A549 (cell line): ENCODE measurements at regions not wholly inside any gene's neighbourhood (a gene's known extent, or its start where the extent isn't known, plus 50 kb on each side); places are given as distances from the start of the nearest gene placed in this dataset.

Experiments
- ATAC-seq, 2 experiments: fragments of 200-7000 bp in 1 of 2; fragments of >200 bp in 1 of 2; cut with Nextera tagmentation in 1 of 2; cut with Tn5 transposase in 1 of 2; 3 replicates each; pipeline versions ENCODE4 v1.8.0 to v1.9.1; 2018 to 2020; ENCODE audit warnings: mild to moderate bottlenecking in 1 of 2, moderate library complexity in 1 of 2
- CTCF ChIA-PET: fragments of 300-600 bp; sonication (Branson Sonifier 250); formaldehyde crosslinking; extraction: SDS; loops from one replicate; lab custom pipeline; 2021; ENCODE audit warnings: antibody characterized with exemption, inconsistent platforms; lab: Yijun Ruan, JAX
- POLR2A ChIA-PET: fragments of 350-600 bp; formaldehyde crosslinking; extraction: SDS; loops from one replicate; lab custom pipeline; 2021; ENCODE audit warnings: antibody characterized with exemption, inconsistent platforms; lab: Yijun Ruan, JAX
- DNase-seq, 2 experiments: peaks; one replicate each; pipeline versions ENCODE4 v3.0.0 to v3.0.0-alpha.2; 2011 to 2016; ENCODE audit warnings: low read depth in 1 of 2, low spot score in 1 of 2
- FAIRE-seq: peaks from 2 replicates; lab custom pipeline; 2011; peaks lifted over from hg19 to GRCh38; lab: Jason Lieb, UNC
- H3K27ac ChIP-seq, 2 experiments: fragments of >200 bp; sonication (Bioruptor Twin); formaldehyde crosslinking; 3 replicates each; pipeline ENCODE4 v1.5.1; 2016 to 2017
- H3K4me1 ChIP-seq: fragments of >200 bp; sonication (Bioruptor Twin); formaldehyde crosslinking; 3 replicates; pipeline ENCODE4 v1.6.1; 2016
- H3K4me2 ChIP-seq: fragments of >200 bp; sonication (Bioruptor Twin); formaldehyde crosslinking; 3 replicates; pipeline ENCODE4 v1.6.1; 2016
- H3K4me3 ChIP-seq: fragments of >200 bp; sonication (Bioruptor Twin); formaldehyde crosslinking; 3 replicates; pipeline ENCODE4 v1.5.1; 2016
- H3K9me3 ChIP-seq: fragments of >200 bp; sonication (Bioruptor Twin); formaldehyde crosslinking; 3 replicates; pipeline ENCODE4 v1.6.1; 2016
- BCL3 ChIP-seq: fragments of >200 bp; sonication (Bioruptor Twin); formaldehyde crosslinking; IDR thresholded peaks from 3 replicates; pipeline ENCODE4 v1.6.1; 2016
- BHLHE40 ChIP-seq: IDR thresholded peaks from 2 replicates; pipeline ENCODE4 v1.6.1; 2012; ENCODE audit warnings: low read depth, low read length, inconsistent platforms
- CBX8 ChIP-seq: fragments of 200-600 bp; sonication (generic); IDR thresholded peaks from 2 replicates; pipeline ENCODE4 v1.6.1; 2016
- CHD4 ChIP-seq: fragments of 200-600 bp; sonication (generic); IDR thresholded peaks from 2 replicates; pipeline ENCODE4 v1.6.1; 2016; ENCODE audit warnings: antibody characterized with exemption, mild to moderate bottlenecking, borderline replicate concordance
- E2F6 ChIP-seq: IDR thresholded peaks from 2 replicates; pipeline ENCODE4 v1.6.1; 2012; ENCODE audit warnings: low read depth, borderline replicate concordance
- EHMT2 ChIP-seq: fragments of 200-600 bp; sonication (generic); IDR thresholded peaks from 2 replicates; pipeline ENCODE4 v1.6.1; 2016; ENCODE audit warnings: antibody characterized with exemption, low read depth, mild to moderate bottlenecking, moderate library complexity
- ESRRA ChIP-seq: fragments of 150-350 bp; IDR thresholded peaks from 2 replicates; pipeline ENCODE4 v1.6.1; 2014; ENCODE audit warnings: mild to moderate bottlenecking, low read length, borderline replicate concordance
- FOSL2 ChIP-seq, 2 experiments: fragments of 450-650 bp in 1 of 2; fragments of >200 bp in 1 of 2; sonication (Bioruptor Twin) in 1 of 2; formaldehyde crosslinking; IDR thresholded peaks; 2 replicates each; pipeline versions ENCODE4 v1.5.0 to v1.6.1; 2016 to 2020; ENCODE audit warnings: mild to moderate bottlenecking in 1 of 2, moderate library complexity in 1 of 2
- GATA3 ChIP-seq: IDR thresholded peaks from 2 replicates; pipeline ENCODE4 v1.6.1; 2012; ENCODE audit warnings: borderline replicate concordance
- HEYL ChIP-seq: fragments of 250-450 bp; sonication (Bioruptor Pico); IDR thresholded peaks from 2 replicates; pipeline ENCODE4 v1.8.0; 2021; ENCODE audit warnings: mild to moderate bottlenecking, moderate library complexity
- HMGXB4 ChIP-seq: fragments of 250-450 bp; sonication (Bioruptor Pico); IDR thresholded peaks from 2 replicates; pipeline ENCODE4 v1.5.0; 2021; ENCODE audit warnings: mild to moderate bottlenecking, moderate library complexity, borderline replicate concordance
- HOXB5 ChIP-seq: fragments of 250-450 bp; sonication (Bioruptor Pico); IDR thresholded peaks from 2 replicates; pipeline ENCODE4 v1.5.0; 2020; ENCODE audit warnings: mild to moderate bottlenecking, moderate library complexity
- JUNB ChIP-seq: fragments of >200 bp; sonication (Bioruptor Twin); formaldehyde crosslinking; IDR thresholded peaks from 2 replicates; pipeline ENCODE4 v1.6.1; 2016
- KDM1A ChIP-seq: fragments of 200-600 bp; sonication (generic); IDR thresholded peaks from 2 replicates; pipeline ENCODE4 v1.6.1; 2016; ENCODE audit warnings: low read depth, mild to moderate bottlenecking
- MAFK ChIP-seq: fragments of 450-650 bp; IDR thresholded peaks from 2 replicates; pipeline ENCODE4 v1.6.1; 2014; ENCODE audit not compliant: partially characterized antibody
- NFE2L2 ChIP-seq: fragments of 150-350 bp; conservative IDR thresholded peaks from 2 replicates; pipeline ENCODE4 v1.6.1; 2014; ENCODE audit warnings: low read length
- POLR2A ChIP-seq: IDR thresholded peaks from 2 replicates; pipeline ENCODE4 v1.6.1; 2012; ENCODE audit warnings: mild to moderate bottlenecking, low read length
- RARB ChIP-seq: fragments of 250-450 bp; sonication (Bioruptor Pico); IDR thresholded peaks from 2 replicates; pipeline ENCODE4 v1.8.0; 2021; ENCODE audit warnings: mild to moderate bottlenecking, moderate library complexity
- RCOR1 ChIP-seq: fragments of 150-350 bp; IDR thresholded peaks from 2 replicates; pipeline ENCODE4 v1.6.1; 2014; ENCODE audit warnings: antibody characterized with exemption, low read length, low read depth
- REST ChIP-seq: fragments of 200-600 bp; sonication (generic); IDR thresholded peaks from 2 replicates; pipeline ENCODE4 v1.6.1; 2016; ENCODE audit warnings: antibody characterized with exemption, mild to moderate bottlenecking, moderate library complexity
- RNF2 ChIP-seq: fragments of 200-600 bp; sonication (generic); IDR thresholded peaks from 2 replicates; pipeline ENCODE4 v1.6.1; 2016; ENCODE audit warnings: low read depth, mild to moderate bottlenecking, antibody characterized with exemption, moderate library complexity, borderline replicate concordance
- SMC3 ChIP-seq: fragments of >200 bp; sonication (Bioruptor Twin); formaldehyde crosslinking; IDR thresholded peaks from 3 replicates; pipeline ENCODE4 v1.6.1; 2018; ENCODE audit warnings: inconsistent platforms
- WGBS: methylation state at CpG from one replicate; pipeline ENCODE4 v1.1.6; 2017; ENCODE audit errors: missing lambda C conversion rate; 5-methylcytosine and 5-hydroxymethylcytosine counted together

GRCh38 chr11:134864233-134864967 is 452.4 kb upstream of the B3GAT1 start:
- no peak for FAIRE-seq
- no peak for DNase-seq
- H3K4me3 ChIP-seq = no peak overlapping the region
- TF ChIP-seq HEYL (CRISPR knock-in tag) (no peak), BHLHE40 (no peak), POLR2A (no peak), ESRRA (no peak), MAFK (no peak), NFE2L2 (no peak), E2F6 (no peak), FOSL2 (IDR thresholded peaks at IDR 0.05) (no peak), FOSL2 (CRISPR knock-in tag; IDR thresholded peaks at IDR 0.05) (no peak), BCL3 (no peak), RNF2 (no peak)
- TF ChIP-seq, all 56 proteins: peak for 0
- Histone ChIP-seq H3K4me2 (no peak overlapping the region), H3K9me3 (no peaks in the 10 kb centered on the region), H3K27ac (no peak overlapping the region), H3K4me1 (no peaks in the 10 kb centered on the region)
- ATAC-seq = no peak
- ChIA-PET POLR2A (no interaction called here), CTCF (no interaction called here)
- 15% methylated on average over 8 of the region's 23 CpGs for WGBS

GRCh38 chr11:134863294-134863693 is 451.3 kb upstream of the B3GAT1 start:
- no peaks in the 10 kb centered on the region for H3K9me3 ChIP-seq
- POLR2A ChIA-PET = no interaction called here
- CTCF ChIA-PET = no interaction called here
- H3K4me3 ChIP-seq = no peak overlapping the region
- no peak for TF ChIP-seq CHD4
- H3K4me2 ChIP-seq = no peak overlapping the region
- no peak overlapping the region for H3K27ac ChIP-seq
- no peaks in the 10 kb centered on the region for H3K4me1 ChIP-seq
- DNase-seq (no peak), ATAC-seq (no peak), FAIRE-seq (no peak)
- WGBS = no CpG with 5 or more reads among the region's 9 CpGs

- no peak for TF ChIP-seq RARB (CRISPR knock-in tag)
- no peak for TF ChIP-seq REST
- TF ChIP-seq BHLHE40 = no peak
- no peak for TF ChIP-seq HMGXB4 (CRISPR knock-in tag)
- no peak for TF ChIP-seq GATA3
- no peak for TF ChIP-seq CBX8
- no peak for TF ChIP-seq HOXB5 (CRISPR knock-in tag)
- TF ChIP-seq RCOR1 = no peak
- no peak for TF ChIP-seq JUNB
- no peak for TF ChIP-seq EHMT2
- no peak for TF ChIP-seq BCL3
- no peak for TF ChIP-seq KDM1A
- no peak for TF ChIP-seq SMC3
- FAIRE-seq (no peak), ATAC-seq (no peak), DNase-seq (no peak)
- ChIA-PET CTCF (no interaction called here), POLR2A (no interaction called here)
- no peak overlapping the region for H3K4me3 ChIP-seq
- H3K9me3 ChIP-seq = no peaks in the 10 kb centered on the region
- no peak overlapping the region for H3K27ac ChIP-seq
- WGBS = 6% methylated on average over 7 of the region's 10 CpGs
- no peaks in the 10 kb centered on the region for H3K4me1 ChIP-seq
- H3K4me2 ChIP-seq = no peak overlapping the region
Observed at GRCh38 chr11:134862587-134863195, 450.6 kb upstream of the B3GAT1 start.
